ENCODE measurements at regions not wholly inside any gene's neighbourhood (a gene's known extent, or its start where the extent isn't known, plus 50 kb on each side); places are given as distances from the start of the nearest gene placed in this dataset.

DNA sequence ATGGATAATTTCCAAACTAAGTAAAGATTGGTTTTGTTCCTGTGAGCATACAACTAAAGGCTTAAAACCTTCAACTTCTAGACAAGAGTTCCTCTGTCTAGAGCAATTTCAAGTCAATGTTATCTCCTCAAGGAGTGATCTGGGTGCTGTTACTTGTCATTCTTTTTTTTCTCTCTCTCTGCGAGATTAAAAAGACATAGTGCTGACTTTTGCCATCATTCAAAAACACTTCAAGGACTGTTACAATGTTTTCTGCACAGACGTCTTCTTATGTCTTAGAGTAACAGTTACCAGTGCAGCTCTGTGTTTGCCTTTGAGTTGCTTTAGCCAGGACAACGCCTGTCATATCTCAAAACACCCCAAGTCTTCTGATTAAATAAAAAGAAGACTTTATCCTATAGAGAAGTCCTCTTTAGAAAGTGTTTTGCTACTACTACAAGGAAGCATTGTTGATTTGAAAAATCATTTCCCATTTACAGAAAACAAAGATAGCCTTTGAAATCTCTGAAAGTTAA lies 263.5 kb upstream of the FERD3L start:
- DNase-seq (ENCODE audit: low read depth): no peak
- no peak overlapping the region for H3K4me3 ChIP-seq (ENCODE audit: low read length)
- TF ChIP-seq, protein P1, sequence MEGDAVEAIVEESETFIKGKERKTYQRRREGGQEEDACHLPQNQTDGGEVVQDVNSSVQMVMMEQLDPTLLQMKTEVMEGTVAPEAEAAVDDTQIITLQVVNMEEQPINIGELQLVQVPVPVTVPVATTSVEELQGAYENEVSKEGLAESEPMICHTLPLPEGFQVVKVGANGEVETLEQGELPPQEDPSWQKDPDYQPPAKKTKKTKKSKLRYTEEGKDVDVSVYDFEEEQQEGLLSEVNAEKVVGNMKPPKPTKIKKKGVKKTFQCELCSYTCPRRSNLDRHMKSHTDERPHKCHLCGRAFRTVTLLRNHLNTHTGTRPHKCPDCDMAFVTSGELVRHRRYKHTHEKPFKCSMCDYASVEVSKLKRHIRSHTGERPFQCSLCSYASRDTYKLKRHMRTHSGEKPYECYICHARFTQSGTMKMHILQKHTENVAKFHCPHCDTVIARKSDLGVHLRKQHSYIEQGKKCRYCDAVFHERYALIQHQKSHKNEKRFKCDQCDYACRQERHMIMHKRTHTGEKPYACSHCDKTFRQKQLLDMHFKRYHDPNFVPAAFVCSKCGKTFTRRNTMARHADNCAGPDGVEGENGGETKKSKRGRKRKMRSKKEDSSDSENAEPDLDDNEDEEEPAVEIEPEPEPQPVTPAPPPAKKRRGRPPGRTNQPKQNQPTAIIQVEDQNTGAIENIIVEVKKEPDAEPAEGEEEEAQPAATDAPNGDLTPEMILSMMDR (conservative IDR thresholded peaks at IDR 0.05; ENCODE audit: low read depth, low read length): no peak

DNA sequence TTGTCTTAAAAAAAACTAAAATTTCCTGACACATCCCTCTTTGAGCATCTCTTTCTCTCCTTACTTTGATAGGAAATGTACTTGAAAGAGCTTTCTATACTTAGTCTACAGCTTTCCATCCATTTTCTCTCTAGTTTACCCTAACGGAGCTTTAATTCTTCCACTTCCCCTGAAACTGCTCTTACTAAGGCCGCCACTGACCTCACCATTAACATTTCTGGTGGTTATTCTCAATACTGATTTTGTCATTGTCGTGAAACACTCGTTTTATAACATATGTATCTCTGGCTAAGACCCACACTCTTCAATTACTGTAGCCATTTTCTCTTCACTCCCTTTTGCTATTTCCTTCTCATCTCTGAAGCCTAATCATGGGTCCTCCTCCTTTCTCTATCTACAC lies 262.0 kb upstream of the FERD3L start:
- H3K4me3 ChIP-seq (ENCODE audit: low read length): no peak overlapping the region
- no peak for DNase-seq (ENCODE audit: low read depth)
- TF ChIP-seq, protein P1 (conservative IDR thresholded peaks at IDR 0.05; ENCODE audit: low read depth, low read length): no peak

DNA sequence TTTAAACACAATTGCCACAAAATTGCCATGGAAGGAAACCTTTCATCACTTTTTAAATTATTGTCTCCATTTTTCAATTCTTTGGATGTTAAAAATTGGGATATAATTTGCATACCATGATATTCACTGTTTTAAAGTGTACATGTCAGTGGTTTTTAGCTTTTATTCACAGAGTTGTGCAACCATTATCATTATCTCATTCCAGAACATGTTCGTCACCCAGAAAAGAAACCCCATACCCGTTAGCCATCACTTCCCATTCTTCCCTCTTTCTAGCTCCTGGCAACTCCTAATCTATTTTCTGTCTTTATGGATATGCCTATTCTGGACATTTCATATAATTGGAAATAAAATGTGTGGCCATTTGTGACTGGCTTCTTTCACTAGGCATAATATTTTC lies 260.3 kb upstream of the FERD3L start:
- DNase-seq (ENCODE audit: low read depth): no peak
- TF ChIP-seq, protein P1 (conservative IDR thresholded peaks at IDR 0.05; ENCODE audit: low read depth, low read length): no peak
- H3K4me3 ChIP-seq (ENCODE audit: low read length): no peak overlapping the region

DNA sequence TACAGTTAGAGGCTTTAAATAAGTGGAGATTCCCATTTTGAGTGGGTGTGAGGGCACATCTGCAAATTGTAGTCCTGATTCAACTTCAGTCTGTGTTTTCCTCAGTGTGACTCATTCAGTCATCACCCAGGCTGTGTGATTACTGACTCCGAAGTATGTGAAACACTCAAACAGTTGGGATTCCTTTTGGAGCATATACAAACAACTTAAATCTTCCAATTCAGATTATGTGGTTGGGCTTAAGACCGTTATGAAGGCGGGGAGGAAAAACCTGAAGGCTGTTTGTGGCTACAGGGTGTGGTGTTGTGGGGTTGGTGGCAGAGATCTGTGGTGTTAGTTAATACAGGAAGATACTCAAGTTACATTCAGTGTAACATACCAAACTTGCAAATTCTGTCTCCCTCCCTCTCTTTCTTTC lies 259.7 kb upstream of the FERD3L start:
- peak; percentile 96 for DNase-seq (ENCODE audit: low read depth)
- H3K4me3 ChIP-seq (ENCODE audit: low read length): no peak overlapping the region
- TF ChIP-seq, protein P1 (conservative IDR thresholded peaks at IDR 0.05; ENCODE audit: low read depth, low read length): no peak

DNA sequence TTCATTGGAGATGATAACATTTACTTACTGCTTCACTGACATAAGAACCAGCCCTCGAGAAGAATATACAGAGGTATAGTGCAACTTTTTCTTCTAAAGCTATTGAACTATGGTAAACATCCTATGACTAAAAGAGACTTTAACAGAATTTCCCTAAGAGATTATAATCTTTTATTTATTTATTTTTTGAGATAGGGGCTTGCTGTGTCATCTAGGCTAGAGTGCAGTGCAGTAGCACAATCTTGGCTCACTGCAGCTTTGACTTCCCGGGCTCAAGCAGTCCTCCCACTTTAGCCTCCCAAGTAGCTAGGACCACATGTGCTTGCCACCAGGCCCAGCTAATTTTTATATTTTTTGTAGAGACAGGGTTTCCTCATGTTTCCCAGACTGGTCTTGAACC lies 258.5 kb upstream of the FERD3L start:
- TF ChIP-seq, protein P1 (conservative IDR thresholded peaks at IDR 0.05; ENCODE audit: low read depth, low read length): no peak
- DNase-seq (ENCODE audit: low read depth): no peak
- H3K4me3 ChIP-seq (ENCODE audit: low read length): no peak overlapping the region

DNA sequence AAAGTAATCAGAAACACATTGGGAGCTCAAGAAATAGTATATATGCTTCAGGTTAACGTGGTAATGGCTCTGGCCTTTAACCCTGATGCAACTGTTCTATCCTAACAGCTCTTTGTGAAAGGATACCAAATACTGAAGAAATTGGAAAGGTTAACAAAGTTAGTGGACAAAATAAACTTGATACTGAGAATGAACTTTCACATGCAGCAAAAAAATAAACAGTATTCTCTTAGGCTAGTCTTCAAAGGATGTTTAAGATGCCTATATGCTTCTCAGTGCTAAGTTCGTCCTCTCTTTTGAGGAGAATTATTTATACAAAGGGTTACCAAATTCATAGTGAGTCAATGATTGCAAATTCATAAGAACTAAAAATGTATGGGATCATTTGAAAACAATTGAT lies 256.2 kb upstream of the FERD3L start:
- DNase-seq (ENCODE audit: low read depth): no peak
- TF ChIP-seq, protein P1 (conservative IDR thresholded peaks at IDR 0.05; ENCODE audit: low read depth, low read length): no peak
- no peak overlapping the region for H3K4me3 ChIP-seq (ENCODE audit: low read length)

DNA sequence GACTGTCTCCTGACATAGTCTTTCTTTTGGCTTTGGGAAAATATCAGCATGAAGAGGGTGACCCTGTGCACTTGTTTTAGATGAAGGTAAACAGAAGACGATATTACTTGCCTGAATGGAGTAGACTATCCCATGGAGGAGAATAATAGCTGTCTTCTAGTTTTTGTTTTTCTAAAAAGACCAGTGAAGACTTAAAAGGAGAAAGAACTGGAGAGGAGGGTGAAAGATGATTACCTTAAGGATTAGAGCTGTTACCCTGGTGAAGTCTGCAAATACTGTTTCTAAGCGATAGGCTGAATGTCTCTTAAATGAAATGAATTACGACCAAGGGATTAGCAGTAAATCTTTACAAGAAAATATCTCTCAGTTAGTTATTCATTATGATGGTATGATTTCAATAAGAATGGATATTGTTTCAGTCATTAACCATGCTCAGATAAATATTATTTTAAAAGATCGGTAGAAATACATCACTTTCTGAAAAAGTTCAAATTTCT lies 255.6 kb upstream of the FERD3L start:
- no peak for DNase-seq (ENCODE audit: low read depth)
- TF ChIP-seq, protein P1 (conservative IDR thresholded peaks at IDR 0.05; ENCODE audit: low read depth, low read length): no peak
- no peak overlapping the region for H3K4me3 ChIP-seq (ENCODE audit: low read length)

Data from retinal pigment epithelial cell (primary cell).